GM23338 (cell line): ENCODE measurements at regions not wholly inside any gene's neighbourhood (a gene's known extent, or its start where the extent isn't known, plus 50 kb on each side); places are given as distances from the start of the nearest gene placed in this dataset.

ENCODE experiments used
- ATAC-seq: fragments of 200-7000 bp; cut with Tn5 transposase; 3 replicates; pipeline ENCODE4 v1.9.1; 2020
- DNase-seq: peaks from one replicate; pipeline ENCODE4 v3.0.0-alpha.2; 2015; ENCODE audit warnings: low spot score
- H2AFZ ChIP-seq: fragments of 200-600 bp; sonication (generic); 2 replicates; pipeline ENCODE4 v1.8.0; 2016; ENCODE audit warnings: antibody characterized with exemption, mild to moderate bottlenecking, moderate library complexity
- H3F3A ChIP-seq: fragments of 200-600 bp; sonication (generic); replicated peaks from 2 replicates; pipeline ENCODE4 v1.8.0; 2017; ENCODE audit warnings: antibody characterized with exemption, mixed run types, low read depth
- H3K27ac ChIP-seq: fragments of 200-600 bp; sonication (generic); 2 replicates; pipeline ENCODE4 v1.6.1; 2016; ENCODE audit warnings: low read depth
- H3K27me3 ChIP-seq: fragments of 200-600 bp; sonication (generic); 2 replicates; pipeline ENCODE4 v1.8.0; 2016; ENCODE audit warnings: mild to moderate bottlenecking, mixed run types, moderate library complexity; ENCODE audit not compliant: insufficient read depth
- H3K36me3 ChIP-seq: fragments of 200-600 bp; sonication (generic); 2 replicates; pipeline ENCODE4 v1.8.0; 2016; ENCODE audit warnings: mild to moderate bottlenecking; ENCODE audit not compliant: insufficient read depth
- H3K4me1 ChIP-seq: fragments of 200-600 bp; sonication (generic); 2 replicates; pipeline ENCODE4 v1.8.0; 2016; ENCODE audit warnings: mild to moderate bottlenecking, moderate library complexity; ENCODE audit not compliant: insufficient read depth
- H3K4me2 ChIP-seq: fragments of 200-600 bp; sonication (generic); 2 replicates; pipeline ENCODE4 v1.7.1; 2017; ENCODE audit warnings: mixed run types
- H3K4me3 ChIP-seq: fragments of 200-600 bp; sonication (generic); 2 replicates; pipeline ENCODE4 v1.6.1; 2016; ENCODE audit warnings: mixed run types
- H3K79me2 ChIP-seq: fragments of 200-600 bp; sonication (generic); replicated peaks from 2 replicates; pipeline ENCODE4 v1.8.0; 2017; ENCODE audit warnings: mild to moderate bottlenecking; ENCODE audit not compliant: insufficient read depth
- H3K9me2 ChIP-seq: fragments of 200-600 bp; sonication (generic); 2 replicates; pipeline ENCODE4 v1.8.0; 2017; ENCODE audit not compliant: insufficient read depth
- H4K20me1 ChIP-seq: fragments of 200-600 bp; sonication (generic); replicated peaks from 2 replicates; pipeline ENCODE4 v1.8.0; 2017; ENCODE audit warnings: mild to moderate bottlenecking; ENCODE audit not compliant: insufficient read depth
- H3K27ac Mint-ChIP-seq: 2 replicates; pipeline ENCODE4 v1.8.0; 2020; ENCODE audit warnings: inconsistent platforms, mild to moderate bottlenecking, moderate library complexity, mixed read lengths
- H3K27me3 Mint-ChIP-seq: 3 replicates; pipeline ENCODE4 v1.8.0; 2022; ENCODE audit warnings: low read depth, mild to moderate bottlenecking, moderate library complexity, mixed read lengths, inconsistent platforms; ENCODE audit not compliant: insufficient read depth, poor library complexity
- H3K36me3 Mint-ChIP-seq: 3 replicates; pipeline ENCODE4 v1.8.0; 2021; ENCODE audit warnings: low read depth, mild to moderate bottlenecking, inconsistent platforms, moderate library complexity, mixed read lengths
- H3K4me1 Mint-ChIP-seq: 3 replicates; pipeline ENCODE4 v1.8.0; 2020; ENCODE audit warnings: mild to moderate bottlenecking, inconsistent platforms, mixed read lengths
- H3K4me3 Mint-ChIP-seq: 3 replicates; pipeline ENCODE4 v1.8.0; 2021; ENCODE audit warnings: moderate library complexity, mild to moderate bottlenecking, inconsistent platforms, mixed read lengths
- H3K9me3 Mint-ChIP-seq: 3 replicates; pipeline ENCODE4 v1.8.0; 2020; ENCODE audit warnings: moderate library complexity, mild to moderate bottlenecking, inconsistent platforms, mixed read lengths
- CREB1 ChIP-seq: fragments of 250-450 bp; sonication (Bioruptor Pico); IDR thresholded peaks from 2 replicates; pipeline ENCODE4 v1.5.0; 2020; ENCODE audit warnings: low read depth, mild to moderate bottlenecking, moderate library complexity
- CTCF ChIP-seq, 2 experiments: fragments of 200-600 bp in 1 of 2; sonication (generic) in 1 of 2; conservative IDR thresholded peaks; 2 replicates each; pipeline versions ENCODE4 v1.5.1 to v1.6.1; 2016 to 2017; ENCODE audit warnings: antibody characterized with exemption in 2 of 2, low read depth in 2 of 2, mild to moderate bottlenecking in 2 of 2, moderate library complexity in 1 of 2
- EZH2 ChIP-seq: fragments of 200-600 bp; sonication (generic); IDR thresholded peaks from one replicate; pipeline ENCODE4 v1.8.0; 2017; ENCODE audit warnings: antibody characterized with exemption, mild to moderate bottlenecking, low read depth; ENCODE audit not compliant: unreplicated experiment
- EZH2phosphoT487 ChIP-seq: fragments of 200-600 bp; sonication (generic); IDR thresholded peaks from one replicate; pipeline ENCODE4 v1.8.1; 2018; ENCODE audit warnings: antibody characterized with exemption; ENCODE audit not compliant: unreplicated experiment
- POLR2AphosphoS5 ChIP-seq: IDR thresholded peaks from 2 replicates; pipeline ENCODE4 v1.6.1; 2016; ENCODE audit warnings: antibody characterized with exemption, low read depth
- STAT1 ChIP-seq: IDR thresholded peaks from one replicate; pipeline ENCODE4 v1.6.1; 2016; ENCODE audit warnings: antibody characterized with exemption; ENCODE audit not compliant: unreplicated experiment
- ZNF114 ChIP-seq: fragments of 250-450 bp; sonication (Bioruptor Pico); IDR thresholded peaks from 2 replicates; pipeline ENCODE4 v1.5.0; 2020; ENCODE audit warnings: mild to moderate bottlenecking, moderate library complexity
- ZNF462 ChIP-seq: fragments of 250-450 bp; sonication (Bioruptor Pico); IDR thresholded peaks from 2 replicates; pipeline ENCODE4 v1.5.0; 2020; ENCODE audit warnings: mild to moderate bottlenecking, moderate library complexity

- TF ChIP-seq ZNF462 (CRISPR knock-in tag), result no peak
These were observed 300.2 kb downstream of the IRF8 start (continued) for GRCh38 chr16:86199182-86199581.

GRCh38 chr16:86199871-86200695 is 301.1 kb downstream of the IRF8 start:
- no peaks in the 10 kb centered on the region for H3K27me3 ChIP-seq
- no peak overlapping the region for H3K27ac Mint-ChIP-seq
- H3K9me2 ChIP-seq, result no peaks in the 10 kb centered on the region
- no peaks in the 10 kb centered on the region for H4K20me1 ChIP-seq
- no peaks in the 10 kb centered on the region for H3K79me2 ChIP-seq
- H3K27ac ChIP-seq, result no peak overlapping the region
- H3K9me3 Mint-ChIP-seq, result no peaks in the 10 kb centered on the region
- H2AFZ ChIP-seq, result no peak overlapping the region; the same call in 1 of the 2 replicates
- no peaks in the 10 kb centered on the region for H3K36me3 Mint-ChIP-seq
- no peak overlapping the region for H3K4me2 ChIP-seq
- no peak for ATAC-seq
- no peaks in the 10 kb centered on the region for H3F3A ChIP-seq
- no peak for DNase-seq
- no peak overlapping the region for H3K4me3 Mint-ChIP-seq
- H3K4me1 ChIP-seq, result peaks cover 36% of the 10 kb centered on the region
- peaks cover 68% of the 10 kb centered on the region for H3K4me1 Mint-ChIP-seq
- no peak overlapping the region for H3K4me3 ChIP-seq
- H3K36me3 ChIP-seq, result no peaks in the 10 kb centered on the region
- H3K27me3 Mint-ChIP-seq, result peaks cover 25% of the 10 kb centered on the region
- no peak for TF ChIP-seq POLR2AphosphoS5
- TF ChIP-seq ZNF114, result no peak
- no peak for TF ChIP-seq STAT1
- TF ChIP-seq EZH2, result no peak
- TF ChIP-seq CREB1 (CRISPR knock-in tag), result no peak
- TF ChIP-seq EZH2phosphoT487, result no peak
- no peak for TF ChIP-seq CTCF (conservative IDR thresholded peaks at IDR 0.05; ENCODE audit: low read depth in 2 of 2)
